ENCODE measurements at regions not wholly inside any gene's neighbourhood (a gene's known extent, or its start where the extent isn't known, plus 50 kb on each side); places are given as distances from the start of the nearest gene placed in this dataset.

GRCh38 chr3:43785551-43785950, 94.8 kb downstream of the ABHD5 start:
- no peak for TF ChIP-seq CTCF (IDR thresholded peaks at IDR 0.05; ENCODE audit: poor library complexity)
- TF ChIP-seq EZH2 (IDR thresholded peaks at IDR 0.05; ENCODE audit: borderline replicate concordance), result no peak
- no peak for TF ChIP-seq EZH2phosphoT487 (IDR thresholded peaks at IDR 0.05; ENCODE audit: low read depth, severe bottlenecking, unreplicated experiment)

All from hepatocyte (in vitro differentiated cells).